ENCODE measurements at regions not wholly inside any gene's neighbourhood (a gene's known extent, or its start where the extent isn't known, plus 50 kb on each side); places are given as distances from the start of the nearest gene placed in this dataset.
A peak's percentile ranks its signal among the peaks of the same experiment; 100 is the strongest.
"Not testable (repeated sequence)": the region's sequence is repeated elsewhere in the genome, so short reads cannot be mapped to it uniquely, and the experiment has no call there.

GRCh38 chrX:65821721-65822496 is 154.5 kb downstream of the MSN start:
- DNase-seq: peak; percentile 60

DNA sequence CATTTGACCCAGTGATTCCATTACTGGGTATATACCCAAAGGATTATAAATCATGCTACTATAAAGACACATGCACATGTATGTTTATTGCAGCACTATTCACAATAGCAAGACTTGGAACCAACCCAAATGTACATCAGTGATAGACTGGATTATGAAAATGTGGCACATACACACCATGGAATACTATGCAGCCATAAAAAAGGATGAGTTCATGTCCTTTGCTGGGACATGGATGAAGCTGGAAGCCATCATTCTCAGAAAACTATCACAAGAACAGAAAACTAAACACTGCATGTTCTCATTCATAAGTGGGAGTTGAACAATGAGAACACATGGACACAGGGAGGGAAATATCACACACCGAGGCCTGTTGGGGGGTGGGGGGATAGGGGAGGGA is 152.5 kb downstream of the MSN start:
- not testable (repeated sequence) for DNase-seq

DNA sequence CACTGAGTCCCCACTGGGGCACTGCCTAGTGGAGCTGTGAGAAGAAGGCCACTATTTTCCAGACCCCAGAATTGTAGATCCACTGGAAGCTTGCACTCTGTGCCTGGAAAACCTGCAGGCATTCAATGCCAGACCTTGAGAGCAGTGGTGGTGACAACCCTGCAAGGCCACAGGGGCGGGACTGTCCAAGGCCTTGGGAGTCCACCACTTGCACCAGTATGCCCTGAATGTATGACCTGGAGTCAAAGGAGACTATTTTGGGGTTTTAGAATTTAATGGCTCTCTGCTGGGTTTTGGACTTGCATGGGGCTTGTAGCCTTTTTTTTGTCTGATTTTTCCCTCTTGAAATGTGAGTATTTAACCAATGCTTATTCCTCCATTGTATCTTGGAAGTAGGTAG is 145.8 kb downstream of the MSN start:
- no peak for DNase-seq

DNA sequence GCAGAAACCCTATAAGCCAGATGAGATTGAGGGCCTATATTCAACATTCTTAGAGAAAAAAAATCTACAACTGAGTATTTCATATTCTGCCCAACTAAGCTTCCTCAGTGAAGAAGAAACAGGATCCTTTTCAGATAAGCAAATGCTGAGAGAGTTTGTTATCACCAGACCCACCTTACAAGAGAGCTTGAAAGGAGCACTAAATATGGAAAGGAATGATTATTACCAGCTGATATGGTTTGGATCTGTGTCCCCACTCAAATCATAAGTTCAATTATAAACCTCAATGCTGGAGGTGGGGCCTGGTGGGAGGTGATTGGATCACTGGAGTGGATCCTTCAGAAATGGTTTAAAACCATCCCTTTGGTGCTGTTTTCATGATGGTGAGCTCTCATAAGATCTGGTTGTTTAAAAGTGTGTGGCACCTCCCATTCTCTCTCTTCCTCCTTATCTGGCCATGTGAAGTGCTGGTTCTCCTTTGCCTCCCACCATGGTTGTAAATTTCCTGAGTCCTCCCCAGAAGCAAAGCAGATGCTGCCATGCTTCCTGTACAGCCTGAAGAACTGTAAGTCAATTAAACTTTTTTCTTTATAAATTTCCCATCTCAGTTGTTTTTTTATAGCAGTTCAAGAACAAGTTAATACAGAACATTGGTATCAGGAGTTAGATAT is 144.2 kb downstream of the MSN start:
- DNase-seq: no peak
